ENCODE measurements at regions not wholly inside any gene's neighbourhood (a gene's known extent, or its start where the extent isn't known, plus 50 kb on each side); places are given as distances from the start of the nearest gene placed in this dataset.

DNA sequence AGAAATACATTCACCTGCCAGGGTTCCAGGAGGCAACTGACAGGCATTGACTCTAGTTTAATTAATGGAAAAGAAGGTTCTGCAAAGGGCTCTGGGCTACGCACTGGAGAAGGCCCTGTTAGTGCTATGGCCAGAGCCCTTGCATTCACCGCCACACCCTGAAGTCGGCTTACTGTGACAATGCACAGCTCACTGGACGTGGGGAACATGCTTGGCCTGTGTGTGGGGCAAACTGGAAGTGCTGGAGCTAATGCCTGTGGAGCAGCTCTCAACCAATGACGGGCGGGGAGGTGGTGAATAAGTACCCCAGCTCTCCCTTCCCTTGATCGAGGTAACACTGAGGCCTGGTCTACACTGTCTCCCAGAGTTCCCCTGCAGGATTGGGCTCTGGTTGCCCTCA is 209.8 kb downstream of the HAUS1 start:
- TF ChIP-seq REST (IDR thresholded peaks at IDR 0.05; ENCODE audit: low read depth) (no peak), POLR2AphosphoS5 (IDR thresholded peaks at IDR 0.05; ENCODE audit: low read depth, low read length) (no peak), CTCF (IDR thresholded peaks at IDR 0.05 in 2 of 3, conservative IDR thresholded peaks at IDR 0.05 in 1 of 3; ENCODE audit: borderline replicate concordance in 1 of 3, insufficient read depth in 1 of 3, low read depth in 2 of 3, low read length in 2 of 3) (no peak), SIN3A (IDR thresholded peaks at IDR 0.05; ENCODE audit: low read depth) (no peak), EZH2 (IDR thresholded peaks at IDR 0.05) (no peak), POLR2A (IDR thresholded peaks at IDR 0.05; ENCODE audit: borderline replicate concordance, extremely low read depth, insufficient read depth, insufficient read length) (no peak)
- TF ChIP-seq, protein P1, sequence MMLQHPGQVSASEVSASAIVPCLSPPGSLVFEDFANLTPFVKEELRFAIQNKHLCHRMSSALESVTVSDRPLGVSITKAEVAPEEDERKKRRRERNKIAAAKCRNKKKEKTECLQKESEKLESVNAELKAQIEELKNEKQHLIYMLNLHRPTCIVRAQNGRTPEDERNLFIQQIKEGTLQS (IDR thresholded peaks at IDR 0.05) = no peak
- TF ChIP-seq, protein P2, sequence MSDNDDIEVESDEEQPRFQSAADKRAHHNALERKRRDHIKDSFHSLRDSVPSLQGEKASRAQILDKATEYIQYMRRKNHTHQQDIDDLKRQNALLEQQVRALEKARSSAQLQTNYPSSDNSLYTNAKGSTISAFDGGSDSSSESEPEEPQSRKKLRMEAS (IDR thresholded peaks at IDR 0.05) = no peak

Measured in HCT116 (cell line).